ENCODE measurements at regions not wholly inside any gene's neighbourhood (a gene's known extent, or its start where the extent isn't known, plus 50 kb on each side); places are given as distances from the start of the nearest gene placed in this dataset.

GRCh38 chrX:56026815-56027214 lies 205.3 kb upstream of the KLF8 start:
- no peaks in the 10 kb centered on the region for H4K20me1 ChIP-seq (ENCODE audit: control insufficient read depth, insufficient read depth)
- no peak for TF ChIP-seq ZNF622 (IDR thresholded peaks at IDR 0.05)
- no peak for TF ChIP-seq BHLHE40 (IDR thresholded peaks at IDR 0.05; ENCODE audit: borderline replicate concordance in 1 of 2, low read depth in 2 of 2, low read length in 1 of 2)
- TF ChIP-seq RELA (IDR thresholded peaks at IDR 0.05; ENCODE audit: borderline replicate concordance, partially characterized antibody): no peak
- TF ChIP-seq, protein P1, sequence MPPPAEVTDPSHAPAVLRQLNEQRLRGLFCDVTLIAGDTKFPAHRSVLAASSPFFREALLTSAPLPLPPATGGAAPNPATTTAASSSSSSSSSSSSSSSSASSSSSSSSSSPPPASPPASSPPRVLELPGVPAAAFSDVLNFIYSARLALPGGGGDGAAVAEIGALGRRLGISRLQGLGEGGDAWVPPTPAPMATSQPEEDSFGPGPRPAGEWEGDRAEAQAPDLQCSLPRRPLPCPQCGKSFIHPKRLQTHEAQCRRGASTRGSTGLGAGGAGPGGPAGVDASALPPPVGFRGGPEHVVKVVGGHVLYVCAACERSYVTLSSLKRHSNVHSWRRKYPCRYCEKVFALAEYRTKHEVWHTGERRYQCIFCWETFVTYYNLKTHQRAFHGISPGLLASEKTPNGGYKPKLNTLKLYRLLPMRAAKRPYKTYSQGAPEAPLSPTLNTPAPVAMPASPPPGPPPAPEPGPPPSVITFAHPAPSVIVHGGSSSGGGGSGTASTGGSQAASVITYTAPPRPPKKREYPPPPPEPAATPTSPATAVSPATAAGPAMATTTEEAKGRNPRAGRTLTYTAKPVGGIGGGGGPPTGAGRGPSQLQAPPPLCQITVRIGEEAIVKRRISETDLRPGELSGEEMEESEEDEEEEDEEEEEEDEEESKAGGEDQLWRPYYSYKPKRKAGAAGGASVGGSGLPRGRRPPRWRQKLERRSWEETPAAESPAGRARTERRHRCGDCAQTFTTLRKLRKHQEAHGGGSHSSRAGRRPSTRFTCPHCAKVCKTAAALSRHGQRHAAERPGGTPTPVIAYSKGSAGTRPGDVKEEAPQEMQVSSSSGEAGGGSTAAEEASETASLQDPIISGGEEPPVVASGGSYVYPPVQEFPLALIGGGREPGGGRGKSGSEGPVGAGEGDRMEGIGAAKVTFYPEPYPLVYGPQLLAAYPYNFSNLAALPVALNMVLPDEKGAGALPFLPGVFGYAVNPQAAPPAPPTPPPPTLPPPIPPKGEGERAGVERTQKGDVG (CRISPR knock-in tag; IDR thresholded peaks at IDR 0.05): no peak
- no peak for TF ChIP-seq SPI1 (IDR thresholded peaks at IDR 0.05; ENCODE audit: borderline replicate concordance, insufficient read depth, low read depth, low read length)
- TF ChIP-seq WRNIP1 (IDR thresholded peaks at IDR 0.05; ENCODE audit: borderline replicate concordance, low read depth, low read length): no peak
- no peak for TF ChIP-seq MEF2A (IDR thresholded peaks at IDR 0.05; ENCODE audit: insufficient read depth, low read depth, low read length)
- no peak for TF ChIP-seq RCOR1 (conservative IDR thresholded peaks at IDR 0.05; ENCODE audit: low read depth, low read length)
- TF ChIP-seq, protein P2, sequence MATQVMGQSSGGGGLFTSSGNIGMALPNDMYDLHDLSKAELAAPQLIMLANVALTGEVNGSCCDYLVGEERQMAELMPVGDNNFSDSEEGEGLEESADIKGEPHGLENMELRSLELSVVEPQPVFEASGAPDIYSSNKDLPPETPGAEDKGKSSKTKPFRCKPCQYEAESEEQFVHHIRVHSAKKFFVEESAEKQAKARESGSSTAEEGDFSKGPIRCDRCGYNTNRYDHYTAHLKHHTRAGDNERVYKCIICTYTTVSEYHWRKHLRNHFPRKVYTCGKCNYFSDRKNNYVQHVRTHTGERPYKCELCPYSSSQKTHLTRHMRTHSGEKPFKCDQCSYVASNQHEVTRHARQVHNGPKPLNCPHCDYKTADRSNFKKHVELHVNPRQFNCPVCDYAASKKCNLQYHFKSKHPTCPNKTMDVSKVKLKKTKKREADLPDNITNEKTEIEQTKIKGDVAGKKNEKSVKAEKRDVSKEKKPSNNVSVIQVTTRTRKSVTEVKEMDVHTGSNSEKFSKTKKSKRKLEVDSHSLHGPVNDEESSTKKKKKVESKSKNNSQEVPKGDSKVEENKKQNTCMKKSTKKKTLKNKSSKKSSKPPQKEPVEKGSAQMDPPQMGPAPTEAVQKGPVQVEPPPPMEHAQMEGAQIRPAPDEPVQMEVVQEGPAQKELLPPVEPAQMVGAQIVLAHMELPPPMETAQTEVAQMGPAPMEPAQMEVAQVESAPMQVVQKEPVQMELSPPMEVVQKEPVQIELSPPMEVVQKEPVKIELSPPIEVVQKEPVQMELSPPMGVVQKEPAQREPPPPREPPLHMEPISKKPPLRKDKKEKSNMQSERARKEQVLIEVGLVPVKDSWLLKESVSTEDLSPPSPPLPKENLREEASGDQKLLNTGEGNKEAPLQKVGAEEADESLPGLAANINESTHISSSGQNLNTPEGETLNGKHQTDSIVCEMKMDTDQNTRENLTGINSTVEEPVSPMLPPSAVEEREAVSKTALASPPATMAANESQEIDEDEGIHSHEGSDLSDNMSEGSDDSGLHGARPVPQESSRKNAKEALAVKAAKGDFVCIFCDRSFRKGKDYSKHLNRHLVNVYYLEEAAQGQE (IDR thresholded peaks at IDR 0.05; ENCODE audit: low read depth, low read length): no peak
- no peak for TF ChIP-seq CUX1 (IDR thresholded peaks at IDR 0.05; ENCODE audit: insufficient replicate concordance, low read depth, low read length)
- no peak for TF ChIP-seq CREM (IDR thresholded peaks at IDR 0.05; ENCODE audit: low read depth)
- no TSS peak for BruUV-seq (replicated peaks)
- ChIA-PET POLR2A (no interaction called here), SMC1A (ENCODE audit: uncharacterized antibody, unreplicated experiment) (no interaction called here), CTCF (interaction anchor here (0.6 kb wide), 1 partner anchor 600 kb away, joined by 3 read pairs; no protein-coding TSS in a partner anchor), RAD21 (ENCODE audit: unreplicated experiment) (no interaction called here)
- FAIRE-seq (no peak), ATAC-seq (no peak), DNase-seq (ENCODE audit: low read depth, low spot score) (no peak)
- in situ Hi-C loops (cut with MboI): no loop called here
- no peak overlapping the region for H3K4me2 ChIP-seq (ENCODE audit: control insufficient read depth, insufficient read depth)
- 72% methylated on average over 4 of the region's 4 CpGs for WGBS (ENCODE audit: insufficient coverage, insufficient replicate concordance, low lambda C conversion rate, missing lambda C conversion rate)
- no peaks in the 10 kb centered on the region; the same call in 2 of the 3 replicates for H3K9me3 ChIP-seq (replicated peaks; ENCODE audit: control insufficient read depth, insufficient read depth, low read length)
- intact Hi-C loops (cut with micrococcal nuclease; ENCODE audit: unreplicated experiment): no loop called here
- no peak overlapping the region for H2AFZ ChIP-seq (ENCODE audit: control insufficient read depth, low read depth, low read length)
- H3K79me2 ChIP-seq (ENCODE audit: control insufficient read depth, insufficient read depth, low read length): no peaks in the 10 kb centered on the region
- H3K4me1 ChIP-seq (ENCODE audit: control insufficient read depth, insufficient read depth, low read length): no peaks in the 10 kb centered on the region
- H3K4me3 ChIP-seq: no peak overlapping the region
- no peak overlapping the region for H3K9ac ChIP-seq (ENCODE audit: control insufficient read depth, insufficient read depth, low read length)
- no peak overlapping the region for H3K27ac ChIP-seq (ENCODE audit: control insufficient read depth, insufficient read depth)
- no peaks in the 10 kb centered on the region for H3K36me3 ChIP-seq (ENCODE audit: control insufficient read depth in 2 of 2, insufficient read depth in 2 of 2, low read length in 1 of 2)
- H3K27me3 ChIP-seq (replicated peaks in 1 of 2; ENCODE audit: control insufficient read depth in 2 of 2, insufficient read depth in 2 of 2, low read length in 1 of 2): no peaks in the 10 kb centered on the region

All from GM12878 (cell line).